Progenitor cell of endocrine pancreas (in vitro differentiated cells): ENCODE measurements at regions not wholly inside any gene's neighbourhood (a gene's known extent, or its start where the extent isn't known, plus 50 kb on each side); places are given as distances from the start of the nearest gene placed in this dataset.

Source experiments
- DNase-seq: peaks from one replicate; pipeline ENCODE4 v3.0.0; 2021; ENCODE audit warnings: low spot score; ENCODE audit not compliant: unreplicated experiment
- H3K27ac Mint-ChIP-seq: 2 replicates; pipeline ENCODE4 v1.8.0; 2021; ENCODE audit warnings: mild to moderate bottlenecking, moderate library complexity, mixed read lengths
- H3K27me3 Mint-ChIP-seq: 2 replicates; pipeline ENCODE4 v1.8.0; 2021; ENCODE audit warnings: mixed read lengths
- H3K36me3 Mint-ChIP-seq: 2 replicates; pipeline ENCODE4 v1.8.0; 2022; ENCODE audit warnings: mixed read lengths; ENCODE audit not compliant: insufficient read depth
- H3K4me1 Mint-ChIP-seq: 2 replicates; pipeline ENCODE4 v1.8.0; 2021; ENCODE audit warnings: low read depth, mixed read lengths
- H3K4me3 Mint-ChIP-seq: 2 replicates; pipeline ENCODE4 v1.8.0; 2021; ENCODE audit warnings: low read depth, mild to moderate bottlenecking, moderate library complexity, mixed read lengths
- H3K9me3 Mint-ChIP-seq: 2 replicates; pipeline ENCODE4 v1.8.0; 2021; ENCODE audit warnings: low read depth, mixed read lengths
- CTCF ChIP-seq: fragments of 200-600 bp; sonication (generic); IDR thresholded peaks from one replicate; pipeline ENCODE4 v1.5.0; 2021; ENCODE audit warnings: antibody characterized with exemption, mild to moderate bottlenecking; ENCODE audit not compliant: unreplicated experiment

GRCh38 chr18:4653418-4653817 is 198.3 kb upstream of the DLGAP1 start:
- Mint-ChIP-seq H3K4me3 (no peak overlapping the region), H3K27ac (no peak overlapping the region), H3K36me3 (no peaks in the 10 kb centered on the region), H3K9me3 (no peaks in the 10 kb centered on the region), H3K27me3 (no peaks in the 10 kb centered on the region), H3K4me1 (no peaks in the 10 kb centered on the region)
- TF ChIP-seq CTCF, result no peak
- DNase-seq, result no peak

GRCh38 chr18:4641771-4642368 is 186.8 kb upstream of the DLGAP1 start:
- Mint-ChIP-seq H3K9me3 (no peaks in the 10 kb centered on the region), H3K27me3 (no peaks in the 10 kb centered on the region), H3K4me1 (no peaks in the 10 kb centered on the region), H3K27ac (no peak overlapping the region), H3K4me3 (no peak overlapping the region), H3K36me3 (no peaks in the 10 kb centered on the region)
- DNase-seq, result no peak
- no peak for TF ChIP-seq CTCF

- Mint-ChIP-seq H3K27me3 (peaks cover 2% of the 10 kb centered on the region), H3K36me3 (no peaks in the 10 kb centered on the region), H3K4me3 (no peak overlapping the region), H3K4me1 (no peaks in the 10 kb centered on the region), H3K9me3 (no peaks in the 10 kb centered on the region), H3K27ac (no peak overlapping the region)
- no peak for TF ChIP-seq CTCF
- DNase-seq, result no peak
Observed at GRCh38 chr18:4640349-4641012, 185.4 kb upstream of the DLGAP1 start.

- H3K27me3 Mint-ChIP-seq, result peaks cover 2% of the 10 kb centered on the region
- no peak overlapping the region for H3K27ac Mint-ChIP-seq
- TF ChIP-seq CTCF, result no peak
- H3K4me3 Mint-ChIP-seq, result no peak overlapping the region
- H3K4me1 Mint-ChIP-seq, result peaks cover 2% of the 10 kb centered on the region
- DNase-seq, result no peak
- H3K36me3 Mint-ChIP-seq, result no peaks in the 10 kb centered on the region
- peaks cover 2% of the 10 kb centered on the region for H3K9me3 Mint-ChIP-seq
Observed at GRCh38 chr18:4639628-4640310, 184.7 kb upstream of the DLGAP1 start.

- TF ChIP-seq CTCF, result no peak
- H3K9me3 Mint-ChIP-seq, result peaks cover 5% of the 10 kb centered on the region
- no peak overlapping the region for H3K27ac Mint-ChIP-seq
- peaks cover 2% of the 10 kb centered on the region for H3K27me3 Mint-ChIP-seq
- no peak overlapping the region for H3K4me3 Mint-ChIP-seq
- DNase-seq, result no peak
- H3K4me1 Mint-ChIP-seq, result peaks cover 6% of the 10 kb centered on the region
- H3K36me3 Mint-ChIP-seq, result no peaks in the 10 kb centered on the region
Observed at GRCh38 chr18:4638680-4639079, 183.6 kb upstream of the DLGAP1 start.
